DOHH2 (cell line): ENCODE measurements at regions not wholly inside any gene's neighbourhood (a gene's known extent, or its start where the extent isn't known, plus 50 kb on each side); places are given as distances from the start of the nearest gene placed in this dataset.

ENCODE experiments used
- H3F3A ChIP-seq: fragments of 200-600 bp; sonication (generic), shearing (Covaris generic); 2 replicates; pipeline ENCODE4 v1.6.0; 2016; ENCODE audit warnings: antibody characterized with exemption, mild to moderate bottlenecking; ENCODE audit not compliant: control insufficient read depth, insufficient read depth
- H3K27ac ChIP-seq: fragments of 200-600 bp; sonication (generic); 2 replicates; pipeline ENCODE4 v1.5.1; 2014; ENCODE audit warnings: low read depth, mild to moderate bottlenecking, low read length, moderate library complexity
- H3K27me3 ChIP-seq: fragments of 200-600 bp; sonication (generic); 2 replicates; pipeline ENCODE4 v1.6.1; 2014; ENCODE audit warnings: mild to moderate bottlenecking, low read length, mixed read lengths; ENCODE audit not compliant: control insufficient read depth
- H3K36me3 ChIP-seq: fragments of 200-600 bp; sonication (generic); 2 replicates; pipeline ENCODE4 v1.6.1; 2014; ENCODE audit warnings: mild to moderate bottlenecking, low read length, moderate library complexity, mixed read lengths; ENCODE audit not compliant: control insufficient read depth
- H3K4me1 ChIP-seq: fragments of 200-600 bp; sonication (generic); 2 replicates; pipeline ENCODE4 v1.6.1; 2014; ENCODE audit warnings: mild to moderate bottlenecking, low read length, mixed read lengths; ENCODE audit not compliant: control insufficient read depth
- H3K4me2 ChIP-seq: fragments of 200-600 bp; sonication (generic); 2 replicates; pipeline ENCODE4 v1.6.0; 2014; ENCODE audit warnings: mild to moderate bottlenecking, low read length, moderate library complexity
- H3K4me3 ChIP-seq: fragments of 200-600 bp; sonication (generic); 2 replicates; pipeline ENCODE4 v1.5.1; 2014; ENCODE audit warnings: mild to moderate bottlenecking, low read length, mixed read lengths
- H3K79me2 ChIP-seq: fragments of 200-600 bp; sonication (generic); 2 replicates; pipeline ENCODE4 v1.6.1; 2014; ENCODE audit warnings: mild to moderate bottlenecking, low read length, mixed read lengths; ENCODE audit not compliant: control insufficient read depth
- H3K9me2 ChIP-seq: fragments of 200-600 bp; sonication (generic); replicated peaks from 2 replicates; pipeline ENCODE4 v1.6.1; 2014; ENCODE audit warnings: mild to moderate bottlenecking, low read length, mixed read lengths; ENCODE audit not compliant: control insufficient read depth
- H3K9me3 ChIP-seq: fragments of 200-600 bp; sonication (generic); 2 replicates; pipeline ENCODE4 v1.6.1; 2014; ENCODE audit warnings: antibody characterized with exemption, low read length, mixed read lengths; ENCODE audit not compliant: control insufficient read depth, insufficient read depth
- H4K20me1 ChIP-seq: fragments of 200-600 bp; sonication (generic); 2 replicates; pipeline ENCODE4 v1.6.0; 2014; ENCODE audit warnings: low read depth, mild to moderate bottlenecking, antibody characterized with exemption, low read length, moderate library complexity; ENCODE audit not compliant: control insufficient read depth, insufficient read depth
- EZH2phosphoT487 ChIP-seq: fragments of 200-600 bp; sonication (generic); IDR thresholded peaks from 2 replicates; pipeline ENCODE4 v1.6.1; 2017; ENCODE audit warnings: borderline replicate concordance, mild to moderate bottlenecking, antibody characterized with exemption, low read length, moderate library complexity, mixed read lengths
- TF ChIP-seq, protein P1 (sequence below): fragments of 200-600 bp; sonication (generic); IDR thresholded peaks from one replicate; pipeline ENCODE4 v1.5.1; 2014; ENCODE audit warnings: antibody characterized with exemption, mild to moderate bottlenecking, low read depth, low read length; ENCODE audit not compliant: poor library complexity, severe bottlenecking

GRCh38 chr7:9691286-9691685 lies 1257.9 kb downstream of the NXPH1 start:
- no peaks in the 10 kb centered on the region for H3K4me1 ChIP-seq
- H3K36me3 ChIP-seq, result no peaks in the 10 kb centered on the region
- H3K9me3 ChIP-seq, result peaks cover 7% of the 10 kb centered on the region; the same call in 1 of the 2 replicates
- no peaks in the 10 kb centered on the region for H3K79me2 ChIP-seq
- H3F3A ChIP-seq, result no peaks in the 10 kb centered on the region
- no peak overlapping the region for H3K4me3 ChIP-seq
- no peaks in the 10 kb centered on the region for H3K27me3 ChIP-seq
- TF ChIP-seq, protein P1, sequence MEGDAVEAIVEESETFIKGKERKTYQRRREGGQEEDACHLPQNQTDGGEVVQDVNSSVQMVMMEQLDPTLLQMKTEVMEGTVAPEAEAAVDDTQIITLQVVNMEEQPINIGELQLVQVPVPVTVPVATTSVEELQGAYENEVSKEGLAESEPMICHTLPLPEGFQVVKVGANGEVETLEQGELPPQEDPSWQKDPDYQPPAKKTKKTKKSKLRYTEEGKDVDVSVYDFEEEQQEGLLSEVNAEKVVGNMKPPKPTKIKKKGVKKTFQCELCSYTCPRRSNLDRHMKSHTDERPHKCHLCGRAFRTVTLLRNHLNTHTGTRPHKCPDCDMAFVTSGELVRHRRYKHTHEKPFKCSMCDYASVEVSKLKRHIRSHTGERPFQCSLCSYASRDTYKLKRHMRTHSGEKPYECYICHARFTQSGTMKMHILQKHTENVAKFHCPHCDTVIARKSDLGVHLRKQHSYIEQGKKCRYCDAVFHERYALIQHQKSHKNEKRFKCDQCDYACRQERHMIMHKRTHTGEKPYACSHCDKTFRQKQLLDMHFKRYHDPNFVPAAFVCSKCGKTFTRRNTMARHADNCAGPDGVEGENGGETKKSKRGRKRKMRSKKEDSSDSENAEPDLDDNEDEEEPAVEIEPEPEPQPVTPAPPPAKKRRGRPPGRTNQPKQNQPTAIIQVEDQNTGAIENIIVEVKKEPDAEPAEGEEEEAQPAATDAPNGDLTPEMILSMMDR, result no peak
- TF ChIP-seq EZH2phosphoT487, result no peak
- no peak overlapping the region for H3K4me2 ChIP-seq
- no peak overlapping the region for H3K27ac ChIP-seq
- H4K20me1 ChIP-seq, result no peaks in the 10 kb centered on the region
- no peaks in the 10 kb centered on the region for H3K9me2 ChIP-seq

- no peaks in the 10 kb centered on the region for H3K79me2 ChIP-seq
- no peak overlapping the region for H3K4me2 ChIP-seq
- H3K27me3 ChIP-seq, result no peaks in the 10 kb centered on the region
- TF ChIP-seq, protein P1, result no peak
- no peak for TF ChIP-seq EZH2phosphoT487
- no peaks in the 10 kb centered on the region for H3K4me1 ChIP-seq
- H3K4me3 ChIP-seq, result no peak overlapping the region
- H3K9me3 ChIP-seq, result no peaks in the 10 kb centered on the region
- H3K27ac ChIP-seq, result no peak overlapping the region
- H3K36me3 ChIP-seq, result no peaks in the 10 kb centered on the region
- no peaks in the 10 kb centered on the region for H4K20me1 ChIP-seq
- no peaks in the 10 kb centered on the region for H3F3A ChIP-seq
- no peaks in the 10 kb centered on the region for H3K9me2 ChIP-seq
These were observed 1265.0 kb downstream of the NXPH1 start for GRCh38 chr7:9698375-9698774.

DNA sequence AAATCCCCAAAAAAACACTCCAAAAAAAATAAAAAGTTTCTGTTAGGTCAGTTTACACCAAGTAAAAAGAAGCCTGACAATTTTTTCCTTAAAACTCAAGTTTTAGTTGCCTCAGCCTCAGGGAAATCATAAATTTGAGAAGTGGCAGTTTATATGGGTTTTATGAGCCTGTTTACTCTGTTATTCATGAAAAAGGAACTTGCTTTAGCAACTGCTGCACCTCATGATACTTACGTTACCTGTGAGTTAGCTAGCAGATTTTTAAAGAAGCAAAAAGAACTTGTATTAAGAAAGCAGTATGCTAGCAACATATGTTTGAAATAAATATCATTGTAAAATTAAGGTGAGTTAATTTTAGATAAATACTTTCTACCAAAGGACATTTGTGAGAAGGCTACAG lies 1264.5 kb upstream of the PHF14 start:
- H3K36me3 ChIP-seq, result no peaks in the 10 kb centered on the region

More for the DNA sequence above, 1264.5 kb upstream of the PHF14 start:
- no peaks in the 10 kb centered on the region for H3K9me3 ChIP-seq
- H3K4me1 ChIP-seq, result no peaks in the 10 kb centered on the region
- no peaks in the 10 kb centered on the region for H4K20me1 ChIP-seq
- TF ChIP-seq, protein P1, result no peak
- no peak for TF ChIP-seq EZH2phosphoT487
- H3F3A ChIP-seq, result no peaks in the 10 kb centered on the region
- no peak overlapping the region for H3K27ac ChIP-seq
- H3K4me2 ChIP-seq, result no peak overlapping the region
- H3K27me3 ChIP-seq, result no peaks in the 10 kb centered on the region
- no peak overlapping the region for H3K4me3 ChIP-seq
- H3K9me2 ChIP-seq, result no peaks in the 10 kb centered on the region
- no peaks in the 10 kb centered on the region for H3K79me2 ChIP-seq
